ENCODE measurements at regions not wholly inside any gene's neighbourhood (a gene's known extent, or its start where the extent isn't known, plus 50 kb on each side); places are given as distances from the start of the nearest gene placed in this dataset.

DNA sequence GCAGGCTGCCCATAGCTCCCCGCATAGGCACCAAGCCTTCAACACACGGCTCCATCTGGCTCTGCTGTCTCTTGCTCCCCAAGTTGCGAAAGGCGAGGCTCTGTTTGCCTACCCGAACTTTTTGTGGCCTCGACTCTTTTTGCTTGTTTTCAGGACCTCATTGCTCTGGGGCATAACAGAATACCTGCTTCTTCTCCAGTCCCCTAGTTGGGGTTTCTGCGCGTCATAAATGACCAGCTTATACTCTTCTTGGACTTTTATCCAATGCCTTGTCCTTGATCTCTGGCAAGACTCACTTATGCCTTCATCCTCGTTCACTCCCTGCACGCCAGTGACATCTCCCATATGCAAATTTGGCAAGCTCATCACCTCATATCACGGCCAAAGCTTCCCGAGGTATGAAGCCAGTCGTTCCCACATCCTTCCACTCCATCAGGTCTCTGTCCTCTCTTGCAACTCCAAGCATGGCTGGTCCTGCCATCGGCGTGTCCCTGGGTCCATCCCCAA lies 238.8 kb upstream of the ADAMTS16 start:
- no peak for DNase-seq (ENCODE audit: low spot score in 2 of 2)
- Mint-ChIP-seq H3K27ac (no peak overlapping the region), H3K9me3 (peaks cover 9 to 10% of the 10 kb centered on the region in 2 donors), H3K36me3 (no peaks in the 10 kb centered on the region)
- ATAC-seq = no peak

DNA sequence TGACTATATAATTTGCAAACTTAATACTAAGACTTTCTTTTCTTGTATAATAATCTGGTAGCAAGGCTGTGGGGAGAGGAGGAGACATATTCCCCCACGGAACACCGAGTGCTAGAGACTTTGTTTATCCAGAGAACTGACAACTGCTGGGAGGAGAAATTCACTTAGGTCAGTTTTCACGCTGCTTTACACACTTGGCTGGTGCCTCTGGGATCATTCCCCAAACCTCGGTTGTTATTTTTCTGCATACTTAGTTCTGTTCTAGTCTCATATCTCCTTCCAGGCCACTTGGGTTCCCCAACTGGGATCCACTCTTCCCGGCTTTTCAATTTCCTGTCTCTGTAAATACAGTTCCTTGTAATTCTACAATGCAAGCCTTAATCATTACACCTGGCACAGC lies 238.2 kb upstream of the ADAMTS16 start:
- Mint-ChIP-seq H3K36me3 (no peaks in the 10 kb centered on the region), H3K27ac (no peak overlapping the region), H3K9me3 (peaks cover 7 to 9% of the 10 kb centered on the region in 2 donors)
- no peak for ATAC-seq
- DNase-seq (ENCODE audit: low spot score in 2 of 2) = no peak

DNA sequence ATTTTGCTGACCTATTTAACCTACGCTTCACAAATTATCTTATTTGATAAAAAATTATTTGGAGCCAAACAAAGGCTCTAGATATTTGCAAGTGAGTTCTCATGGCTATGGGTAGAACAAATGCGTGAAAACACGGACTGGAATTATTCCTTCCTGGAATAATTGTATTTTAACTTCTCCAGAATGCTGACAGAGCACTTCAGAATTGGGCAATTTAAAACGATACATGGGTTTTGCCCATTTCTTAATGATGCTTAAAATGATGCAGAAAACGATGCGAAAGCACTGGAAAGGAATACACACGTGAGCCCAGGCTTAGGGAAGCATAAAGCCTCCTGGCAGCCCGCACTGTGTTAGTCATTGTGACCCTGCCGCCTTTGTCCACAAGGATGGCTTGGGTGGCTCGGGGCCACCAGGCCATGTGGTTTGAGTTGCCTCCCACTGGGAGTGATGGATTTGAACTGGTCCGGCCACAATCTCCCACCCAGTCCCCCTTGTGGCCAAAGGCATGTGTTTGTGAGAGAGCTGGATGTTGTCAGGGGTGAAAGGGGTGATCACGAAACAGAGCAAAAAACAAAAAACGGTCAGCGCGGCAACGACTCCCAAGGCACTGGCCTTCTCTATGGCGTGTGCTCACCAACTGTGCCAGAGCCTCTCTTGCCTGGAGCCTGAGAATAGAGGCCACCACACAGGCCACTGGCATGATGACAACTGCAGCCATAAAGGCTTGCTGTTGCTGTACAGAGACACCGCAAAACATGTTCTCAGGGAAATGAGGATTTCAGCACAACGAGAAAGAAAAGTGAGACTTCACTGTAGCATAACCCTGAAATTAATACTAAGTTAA lies 234.2 kb upstream of the ADAMTS16 start:
- DNase-seq (ENCODE audit: low spot score in 2 of 2) (no peak), ATAC-seq (no peak)
- Mint-ChIP-seq H3K9me3 (peaks cover 0 to 7% of the 10 kb centered on the region in 2 donors), H3K36me3 (no peaks in the 10 kb centered on the region), H3K27ac (no peak overlapping the region)

- no peaks in the 10 kb centered on the region for H3K36me3 Mint-ChIP-seq
- no peak overlapping the region for H3K27ac Mint-ChIP-seq
- DNase-seq (ENCODE audit: low spot score in 2 of 2) (no peak), ATAC-seq (no peak)
- peaks cover 0 to 10% of the 10 kb centered on the region in 2 donors for H3K9me3 Mint-ChIP-seq
Measured at GRCh38 chr5:4906786-4907185, 233.3 kb upstream of the ADAMTS16 start.

GRCh38 chr5:4907571-4907970 lies 232.6 kb upstream of the ADAMTS16 start:
- Mint-ChIP-seq H3K36me3 (no peaks in the 10 kb centered on the region), H3K9me3 (peaks cover 0 to 7% of the 10 kb centered on the region in 2 donors), H3K27ac (no peak overlapping the region)
- DNase-seq (ENCODE audit: low spot score in 2 of 2) (no peak), ATAC-seq (no peak)

GRCh38 chr5:4909086-4909485 lies 231.0 kb upstream of the ADAMTS16 start:
- H3K36me3 Mint-ChIP-seq = no peaks in the 10 kb centered on the region
- DNase-seq (ENCODE audit: low spot score in 2 of 2) (no peak), ATAC-seq (no peak)
- H3K27ac Mint-ChIP-seq = no peak overlapping the region
- H3K9me3 Mint-ChIP-seq = peaks cover 0 to 7% of the 10 kb centered on the region in 2 donors

DNA sequence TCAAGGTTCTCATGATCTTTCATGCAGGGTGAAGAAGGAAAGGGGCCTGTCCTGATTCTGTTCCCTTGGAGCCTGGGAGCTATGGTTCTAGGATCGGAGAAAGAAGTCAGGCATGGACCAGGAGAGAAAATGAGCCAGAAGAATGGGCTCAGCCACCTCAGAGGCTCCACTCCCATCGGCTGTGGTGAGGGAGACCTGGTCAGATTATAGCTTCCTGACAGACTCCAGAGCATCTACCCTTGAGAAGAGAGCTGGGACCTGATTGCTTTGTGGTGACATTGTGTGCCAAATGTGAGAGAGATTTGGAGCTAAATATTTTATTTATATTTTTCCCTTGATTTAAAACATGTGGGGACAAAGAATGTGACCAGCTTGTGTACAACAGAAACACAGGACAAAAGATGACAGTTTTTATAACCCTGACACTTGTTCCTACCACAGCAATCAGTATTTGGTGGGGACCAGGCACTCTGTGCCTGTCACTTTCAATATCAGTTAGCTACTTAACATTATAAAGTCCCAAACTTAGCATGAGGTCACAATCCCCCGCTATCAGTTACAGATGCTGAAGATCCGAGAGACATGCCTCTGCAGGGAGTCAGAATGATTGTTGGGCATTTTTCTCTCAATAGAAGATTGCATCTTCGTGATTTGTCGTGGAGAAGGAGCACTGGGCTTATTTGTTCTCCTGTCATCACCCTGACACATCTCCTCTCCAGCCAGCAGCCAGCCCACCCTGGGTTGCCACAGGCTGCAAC lies 228.3 kb upstream of the ADAMTS16 start:
- ATAC-seq = no peak
- no peaks in the 10 kb centered on the region for H3K36me3 Mint-ChIP-seq
- H3K27ac Mint-ChIP-seq = no peak overlapping the region
- DNase-seq (ENCODE audit: low spot score in 2 of 2) = no peak
- H3K9me3 Mint-ChIP-seq = peaks cover 0 to 7% of the 10 kb centered on the region in 2 donors

DNA sequence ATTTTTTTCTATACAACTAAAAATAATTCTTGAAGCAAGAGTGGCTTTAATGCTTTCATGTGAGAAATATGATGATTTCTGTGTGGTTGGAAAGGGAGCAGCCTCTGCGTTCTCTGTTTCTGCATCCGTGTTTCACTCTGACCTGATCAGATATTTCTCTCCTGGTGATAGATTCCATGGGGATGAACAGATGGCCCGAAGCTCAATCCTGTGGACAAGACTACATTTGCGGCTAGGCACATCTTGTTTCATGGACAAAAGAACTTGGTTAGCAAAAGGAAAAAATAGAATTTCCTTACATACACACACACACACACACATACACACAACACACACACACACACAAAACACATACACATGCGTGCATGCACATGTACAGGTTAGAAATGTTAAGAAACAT lies 218.2 kb upstream of the ADAMTS16 start:
- Mint-ChIP-seq H3K9me3 (peaks cover 5 to 7% of the 10 kb centered on the region in 2 donors), H3K36me3 (no peaks in the 10 kb centered on the region), H3K27ac (no peak overlapping the region)
- DNase-seq (ENCODE audit: low spot score in 2 of 2) (no peak), ATAC-seq (no peak)

- DNase-seq (ENCODE audit: low spot score in 2 of 2) (no peak), ATAC-seq (no peak)
- Mint-ChIP-seq H3K27ac (no peak overlapping the region), H3K36me3 (no peaks in the 10 kb centered on the region), H3K9me3 (peaks cover 3 to 5% of the 10 kb centered on the region in 2 donors)
Measured at GRCh38 chr5:4924577-4924976, 215.6 kb upstream of the ADAMTS16 start.

- Mint-ChIP-seq H3K9me3 (peaks cover 3 to 5% of the 10 kb centered on the region in 2 donors), H3K27ac (no peak overlapping the region), H3K36me3 (no peaks in the 10 kb centered on the region)
- no peak for ATAC-seq
- DNase-seq (ENCODE audit: low spot score in 2 of 2) = no peak
Measured at GRCh38 chr5:4927097-4927496, 213.0 kb upstream of the ADAMTS16 start.

DNA sequence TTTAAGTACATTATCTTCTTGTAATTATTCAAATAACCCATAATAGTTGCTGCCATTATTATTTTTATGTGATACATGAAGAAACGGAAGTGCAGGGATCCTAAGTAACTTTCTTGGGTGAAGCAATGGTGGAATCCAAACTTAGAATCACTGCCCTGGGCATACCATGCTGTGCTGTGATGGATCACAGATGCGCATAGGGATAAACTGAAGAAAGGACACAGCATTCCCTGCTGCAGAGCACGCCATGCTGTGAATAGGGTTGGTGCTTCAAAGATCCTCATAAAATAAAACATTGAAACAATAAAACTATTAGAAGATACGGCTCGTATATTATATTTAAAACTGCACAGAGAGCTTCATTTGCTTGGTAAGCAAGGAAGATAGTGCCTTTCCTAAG lies 211.7 kb upstream of the ADAMTS16 start:
- H3K9me3 Mint-ChIP-seq = peaks cover 3% of the 10 kb centered on the region in 2 donors
- ATAC-seq (no peak), DNase-seq (ENCODE audit: low spot score in 2 of 2) (no peak)
- peaks cover 0 to 2% of the 10 kb centered on the region in 2 donors for H3K36me3 Mint-ChIP-seq
- H3K27ac Mint-ChIP-seq = no peak overlapping the region

- no peak overlapping the region for H3K27ac Mint-ChIP-seq
- H3K9me3 Mint-ChIP-seq = peaks cover 6 to 7% of the 10 kb centered on the region in 2 donors
- no peak for ATAC-seq
- H3K36me3 Mint-ChIP-seq = peaks cover 0 to 7% of the 10 kb centered on the region in 2 donors
- no peak for DNase-seq (ENCODE audit: low spot score in 2 of 2)
Measured at GRCh38 chr5:4929092-4929655, 211.0 kb upstream of the ADAMTS16 start.

DNA sequence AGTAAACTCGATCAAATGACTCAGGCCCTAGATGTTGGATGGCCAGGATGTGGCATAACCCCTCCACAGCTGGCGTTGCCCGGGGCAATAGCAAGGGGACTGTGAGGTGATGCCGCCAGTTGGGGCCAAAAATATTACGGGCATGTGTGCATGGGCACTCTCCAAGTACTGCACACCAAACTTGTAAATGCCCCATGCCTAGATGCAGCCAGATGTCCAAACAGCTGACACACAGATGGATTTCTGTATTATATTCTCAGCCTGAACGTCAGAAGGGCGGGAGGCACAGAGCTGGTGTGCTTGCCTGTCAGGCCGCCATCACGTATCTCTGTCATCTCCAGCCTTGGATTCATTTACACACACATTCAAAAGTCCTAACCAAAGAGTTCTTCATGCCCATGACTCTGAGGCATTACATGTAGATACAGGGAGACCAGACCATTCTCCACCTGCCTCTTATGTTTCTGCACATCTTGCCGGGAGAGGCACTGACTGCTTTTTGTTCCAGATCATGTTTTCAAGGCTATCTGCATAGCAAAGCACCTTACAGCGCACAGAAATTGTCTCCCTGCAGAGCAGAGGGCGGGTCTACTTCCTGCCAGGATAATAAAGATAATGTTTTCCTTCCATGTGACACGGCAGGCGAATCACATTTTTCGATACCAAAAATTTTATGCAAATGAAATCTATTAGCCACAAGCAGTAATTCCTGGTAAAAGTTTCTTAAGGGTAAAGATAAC lies 200.9 kb upstream of the ADAMTS16 start:
- H3K27ac Mint-ChIP-seq = no peak overlapping the region
- no peak for DNase-seq (ENCODE audit: low spot score in 2 of 2)
- no peak for ATAC-seq
- H3K9me3 Mint-ChIP-seq = no peaks in the 10 kb centered on the region
- no peaks in the 10 kb centered on the region for H3K36me3 Mint-ChIP-seq

- no peaks in the 10 kb centered on the region for H3K36me3 Mint-ChIP-seq
- H3K9me3 Mint-ChIP-seq = no peaks in the 10 kb centered on the region
- ATAC-seq = no peak
- DNase-seq (ENCODE audit: low spot score in 2 of 2) = no peak
- H3K27ac Mint-ChIP-seq = no peak overlapping the region
Measured at GRCh38 chr5:4941161-4941560, 199.0 kb upstream of the ADAMTS16 start.

- peak in 1 of 2 donors; percentile 51 for ATAC-seq
- Mint-ChIP-seq H3K27ac (no peak overlapping the region), H3K36me3 (no peaks in the 10 kb centered on the region), H3K9me3 (peaks cover 0 to 5% of the 10 kb centered on the region in 2 donors)
- peak in 1 of 2 donors; percentile 46 for DNase-seq (ENCODE audit: low spot score in 2 of 2)
Measured at GRCh38 chr5:4941957-4942830, 197.9 kb upstream of the ADAMTS16 start.

DNA sequence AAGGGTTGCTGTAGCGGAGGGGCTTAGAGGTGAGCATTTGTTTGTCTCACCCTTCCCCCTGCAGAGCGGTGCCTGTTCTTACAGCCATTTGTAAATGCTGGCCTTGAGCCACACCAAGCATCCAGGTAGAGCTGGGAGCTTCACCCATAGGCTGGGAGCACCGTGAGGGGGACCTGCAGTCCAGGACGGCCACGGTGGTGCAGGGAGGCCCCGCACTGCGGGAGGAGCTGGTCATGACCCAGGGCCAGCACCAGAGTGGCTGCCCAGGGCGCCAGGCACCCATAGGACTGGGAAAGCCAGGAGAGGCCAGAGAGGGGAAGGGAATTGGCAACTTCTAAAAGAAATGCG lies 197.3 kb upstream of the ADAMTS16 start:
- DNase-seq (ENCODE audit: low spot score in 2 of 2) = no peak
- Mint-ChIP-seq H3K27ac (no peak overlapping the region), H3K9me3 (peaks cover 0 to 6% of the 10 kb centered on the region in 2 donors), H3K36me3 (no peaks in the 10 kb centered on the region)
- no peak for ATAC-seq

All from activated naive CD4-positive, alpha-beta T cell treated with anti-CD3 and anti-CD28 coated beads, Interleukin-2, amount 50 U/mL, for 72 hours (primary cell).